Sigmoid colon (tissue), 3 donors: ENCODE measurements at regions not wholly inside any gene's neighbourhood (a gene's known extent, or its start where the extent isn't known, plus 50 kb on each side); places are given as distances from the start of the nearest gene placed in this dataset.

Source experiments
- CTCF ChIP-seq, 4 experiments: fragments of 450-650 bp in 3 of 4; fragments of 200-600 bp in 1 of 4; IDR thresholded peaks; one replicate each; pipeline ENCODE4 v1.5.1; 2016 to 2019; ENCODE audit warnings: antibody characterized with exemption in 4 of 4, mild to moderate bottlenecking in 3 of 4, moderate library complexity in 2 of 4
- POLR2A ChIP-seq, 2 donors: fragments of 450-650 bp; IDR thresholded peaks; one replicate each; pipeline ENCODE4 v1.6.1; 2016; ENCODE audit warnings: antibody characterized with exemption in 2 of 2, mild to moderate bottlenecking in 2 of 2, moderate library complexity in 2 of 2

GRCh38 chr2:203806761-203807160 lies 60.8 kb upstream of the CTLA4 start:
- TF ChIP-seq CTCF (IDR thresholded peaks at IDR 0.05) = no peak
- no peak for TF ChIP-seq POLR2A (IDR thresholded peaks at IDR 0.05)
